Transverse colon (tissue), 4 donors: ENCODE measurements at regions not wholly inside any gene's neighbourhood (a gene's known extent, or its start where the extent isn't known, plus 50 kb on each side); places are given as distances from the start of the nearest gene placed in this dataset.

Source experiments
- DNase-seq: peaks from one replicate; pipeline ENCODE4 v3.0.0-alpha.2; 2019
- H3K27ac ChIP-seq, 4 donors: fragments of 200-600 bp; sonication (generic); 2 replicates each; pipeline ENCODE4 v1.5.1; 2016 to 2018; ENCODE audit warnings: inconsistent platforms in 4 of 4
- H3K27me3 ChIP-seq: fragments of 200-600 bp; sonication (generic); 2 replicates; pipeline ENCODE4 v1.5.1; 2017; ENCODE audit warnings: inconsistent platforms
- H3K36me3 ChIP-seq, 4 donors: fragments of 200-600 bp; sonication (generic); 2 replicates each; pipeline ENCODE4 v1.5.1; 2017 to 2019; ENCODE audit warnings: inconsistent platforms in 4 of 4
- H3K4me1 ChIP-seq, 4 donors: fragments of 200-600 bp; sonication (generic); 2 replicates each; pipeline ENCODE4 v1.5.1; 2017 to 2020; ENCODE audit warnings: inconsistent platforms in 4 of 4
- H3K4me3 ChIP-seq, 4 donors: fragments of 200-600 bp; sonication (generic); 1 replicate in 1 of 4; 2 replicates in 3 of 4; pipeline versions ENCODE4 v1.5.1 to v1.6.1; 2017 to 2019; ENCODE audit warnings: inconsistent platforms in 4 of 4
- H3K9me3 ChIP-seq, 2 donors: fragments of 200-600 bp; sonication (generic); 2 replicates each; pipeline ENCODE4 v1.5.1; 2017 to 2019; ENCODE audit warnings: inconsistent platforms in 2 of 2
- EP300 ChIP-seq: sonication (generic); formaldehyde crosslinking; IDR thresholded peaks from one replicate; pipeline ENCODE4 v1.6.1; 2017; ENCODE audit warnings: antibody characterized with exemption, low read depth
- POLR2A ChIP-seq: fragments of 450-650 bp; IDR thresholded peaks from one replicate; pipeline ENCODE4 v1.6.1; 2016; ENCODE audit warnings: antibody characterized with exemption, mild to moderate bottlenecking, moderate library complexity
- POLR2AphosphoS5 ChIP-seq, 3 donors: sonication (generic); formaldehyde crosslinking; IDR thresholded peaks; one replicate each; pipeline ENCODE4 v1.6.1; 2016; ENCODE audit warnings: antibody characterized with exemption in 3 of 3
- WGBS, 2 donors: methylation state at CpG; one replicate each; pipeline ENCODE4 v1.1.5; 2018; ENCODE audit warnings: low coverage in 1 of 2; 5-methylcytosine and 5-hydroxymethylcytosine counted together
- in situ Hi-C, 4 donors: fragments of 200-750 bp; cut with MboI; loops; one replicate each; pipeline versions ENCODE4 v1.15.0 to v1.15.1; 2017; ENCODE audit warnings: low sequenced_read_pairs in 3 of 4, low pct_ligation_motif_present in 1 of 4, low pct_unique_long_range_greater_than_20kb in 1 of 4
- intact Hi-C: fragments of 100-400 bp; cut with DNase I; formaldehyde crosslinking; loops from one replicate; pipeline ENCODE4 v1.15.1; 2023; ENCODE audit warnings: low total_unique reads
- TF ChIP-seq, protein P1 (sequence below), 5 experiments: fragments of 200-600 bp in 3 of 5; fragments of 450-650 bp in 2 of 5; sonication (generic) in 3 of 5; IDR thresholded peaks; 1 replicate in 2 of 5; 2 replicates in 3 of 5; pipeline ENCODE4 v1.5.1; 2016 to 2017; ENCODE audit warnings: antibody characterized with exemption in 5 of 5, inconsistent platforms in 3 of 5, mild to moderate bottlenecking in 2 of 5, moderate library complexity in 1 of 5

DNA sequence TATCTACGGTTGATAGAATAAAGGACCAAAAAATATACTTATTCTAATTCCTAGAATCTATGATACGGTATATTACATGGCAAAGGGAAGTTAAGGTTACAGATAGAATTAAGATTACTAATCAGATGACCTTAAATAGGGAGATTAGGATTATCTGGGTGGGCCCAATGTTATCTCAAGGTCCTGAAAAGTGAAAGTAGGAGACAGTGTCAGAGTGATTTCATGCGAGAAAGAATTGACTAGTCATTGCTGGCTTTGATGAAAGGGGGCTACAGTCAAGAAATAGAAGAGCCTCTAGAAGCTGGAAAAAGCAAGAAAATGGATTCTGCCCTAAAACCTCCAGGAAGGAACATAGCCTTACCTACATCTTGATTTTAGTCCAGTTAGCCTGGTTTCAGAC is 176.9 kb upstream of the PPP1R2C start:
- Histone ChIP-seq H3K27me3 (no peaks in the 10 kb centered on the region), H3K9me3 (no peaks in the 10 kb centered on the region), H3K27ac (no peak overlapping the region), H3K36me3 (no peaks in the 10 kb centered on the region), H3K4me3 (no peak overlapping the region), H3K4me1 (no peaks in the 10 kb centered on the region)
- intact Hi-C loops (no loop called here), in situ Hi-C loops (no loop called here)
- no peak for DNase-seq
- TF ChIP-seq POLR2AphosphoS5 (IDR thresholded peaks at IDR 0.05): no peak
- no peak for TF ChIP-seq EP300
- TF ChIP-seq POLR2A: no peak
- TF ChIP-seq, protein P1, sequence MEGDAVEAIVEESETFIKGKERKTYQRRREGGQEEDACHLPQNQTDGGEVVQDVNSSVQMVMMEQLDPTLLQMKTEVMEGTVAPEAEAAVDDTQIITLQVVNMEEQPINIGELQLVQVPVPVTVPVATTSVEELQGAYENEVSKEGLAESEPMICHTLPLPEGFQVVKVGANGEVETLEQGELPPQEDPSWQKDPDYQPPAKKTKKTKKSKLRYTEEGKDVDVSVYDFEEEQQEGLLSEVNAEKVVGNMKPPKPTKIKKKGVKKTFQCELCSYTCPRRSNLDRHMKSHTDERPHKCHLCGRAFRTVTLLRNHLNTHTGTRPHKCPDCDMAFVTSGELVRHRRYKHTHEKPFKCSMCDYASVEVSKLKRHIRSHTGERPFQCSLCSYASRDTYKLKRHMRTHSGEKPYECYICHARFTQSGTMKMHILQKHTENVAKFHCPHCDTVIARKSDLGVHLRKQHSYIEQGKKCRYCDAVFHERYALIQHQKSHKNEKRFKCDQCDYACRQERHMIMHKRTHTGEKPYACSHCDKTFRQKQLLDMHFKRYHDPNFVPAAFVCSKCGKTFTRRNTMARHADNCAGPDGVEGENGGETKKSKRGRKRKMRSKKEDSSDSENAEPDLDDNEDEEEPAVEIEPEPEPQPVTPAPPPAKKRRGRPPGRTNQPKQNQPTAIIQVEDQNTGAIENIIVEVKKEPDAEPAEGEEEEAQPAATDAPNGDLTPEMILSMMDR (IDR thresholded peaks at IDR 0.05): no peak
- WGBS, 2 donors: 83 to 87% methylated on average over 1 to 3 of the region's 3 CpGs

DNA sequence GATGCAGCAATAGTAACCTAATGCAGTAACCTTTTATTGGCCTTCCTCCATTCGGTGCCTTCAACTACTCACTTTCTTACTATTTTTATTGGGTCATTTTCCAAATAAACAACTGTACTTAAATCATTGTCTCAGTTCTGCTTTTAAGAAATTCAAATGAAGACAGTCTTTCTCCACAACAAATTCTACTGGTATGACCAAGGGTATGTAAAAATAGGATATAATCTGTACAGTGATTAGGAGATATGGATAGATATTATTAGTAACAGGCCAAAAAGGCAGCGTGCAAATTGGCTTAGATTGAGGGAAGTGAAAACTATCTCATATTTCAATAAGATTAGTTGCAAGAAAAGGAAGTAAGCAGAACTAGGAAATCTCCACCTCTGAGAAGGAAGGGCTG is 177.4 kb upstream of the PPP1R2C start:
- Histone ChIP-seq H3K4me1 (no peaks in the 10 kb centered on the region), H3K27me3 (no peaks in the 10 kb centered on the region), H3K27ac (no peak overlapping the region), H3K4me3 (no peak overlapping the region), H3K36me3 (no peaks in the 10 kb centered on the region), H3K9me3 (no peaks in the 10 kb centered on the region)
- DNase-seq: no peak
- intact Hi-C loops (no loop called here), in situ Hi-C loops (no loop called here)
- TF ChIP-seq POLR2AphosphoS5 (IDR thresholded peaks at IDR 0.05) (no peak), EP300 (no peak), POLR2A (no peak)
- TF ChIP-seq, protein P1 (IDR thresholded peaks at IDR 0.05): no peak
- 56% methylated on average over 2 of the region's 2 CpGs; no CpG with 5 or more reads in 1 of the 2 donors for WGBS, 2 donors

DNA sequence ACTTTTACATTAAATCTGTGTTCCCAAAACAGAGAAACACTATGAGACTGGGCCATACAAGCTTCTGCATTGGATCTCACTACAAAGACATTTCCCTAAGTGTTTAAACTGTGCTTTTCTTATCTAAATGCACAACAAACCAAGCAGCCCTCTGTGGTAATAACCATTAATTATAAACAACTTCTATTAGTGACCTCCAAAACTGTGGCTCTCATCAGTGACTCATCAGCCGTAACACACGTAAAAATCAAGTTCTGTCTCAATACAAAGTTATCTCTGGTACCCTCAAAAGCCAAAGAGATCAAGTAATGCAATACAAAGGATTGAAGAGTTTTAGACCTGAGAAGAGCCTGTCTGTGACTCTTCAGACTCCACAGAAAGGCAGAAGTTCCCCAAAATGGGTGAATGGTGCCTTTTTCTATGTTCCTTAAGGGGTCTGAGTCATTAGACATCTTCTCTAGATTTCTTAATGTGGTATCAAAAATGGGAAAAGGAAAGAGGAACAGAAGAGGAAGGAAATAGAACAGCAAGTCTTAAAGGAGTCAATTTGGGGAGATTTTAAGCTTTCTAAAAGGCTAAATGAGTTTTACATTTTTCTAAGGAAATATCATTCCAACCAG is 189.8 kb upstream of the PPP1R2C start:
- Histone ChIP-seq H3K27me3 (no peaks in the 10 kb centered on the region), H3K36me3 (no peaks in the 10 kb centered on the region), H3K27ac (no peak overlapping the region), H3K4me1 (no peaks in the 10 kb centered on the region), H3K9me3 (no peaks in the 10 kb centered on the region), H3K4me3 (no peak overlapping the region)
- no peak for DNase-seq
- TF ChIP-seq POLR2AphosphoS5 (IDR thresholded peaks at IDR 0.05) (no peak), POLR2A (no peak), EP300 (no peak)
- TF ChIP-seq, protein P1 (IDR thresholded peaks at IDR 0.05): no peak
- in situ Hi-C loops (no loop called here), intact Hi-C loops (no loop called here)
- WGBS, 2 donors: 76% methylated on average over 2 of the region's 2 CpGs; no CpG with 5 or more reads in 1 of the 2 donors

DNA sequence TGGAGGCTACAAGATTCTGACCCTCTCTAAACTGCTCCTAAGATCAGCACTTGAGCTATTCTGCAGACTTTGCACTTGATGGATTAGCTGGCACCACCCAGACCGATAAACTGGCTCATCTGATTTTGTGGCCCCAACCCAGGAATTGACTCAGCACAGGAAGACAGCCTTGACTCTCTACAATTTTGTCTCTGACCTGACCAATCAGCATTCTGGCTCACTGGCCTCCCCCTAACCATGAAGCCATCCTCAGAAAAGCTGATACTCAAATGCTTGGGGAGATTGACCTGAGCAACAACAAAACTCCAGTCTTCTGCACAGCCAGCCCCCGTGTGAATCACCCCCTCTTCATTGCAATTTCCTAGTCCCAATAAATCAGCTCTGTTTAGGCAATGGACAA is 195.4 kb upstream of the PPP1R2C start:
- in situ Hi-C loops: no loop called here
- Histone ChIP-seq H3K27ac (no peak overlapping the region), H3K4me1 (peaks cover 0 to 6% (median 1%) of the 10 kb centered on the region in 4 donors), H3K27me3 (no peaks in the 10 kb centered on the region), H3K9me3 (no peaks in the 10 kb centered on the region), H3K36me3 (no peaks in the 10 kb centered on the region), H3K4me3 (no peak overlapping the region)
- TF ChIP-seq, protein P1 (IDR thresholded peaks at IDR 0.05): no peak
- no peak for TF ChIP-seq POLR2AphosphoS5 (IDR thresholded peaks at IDR 0.05)
- no peak for TF ChIP-seq POLR2A
- TF ChIP-seq EP300: no peak
- no peak for DNase-seq
- 71% methylated on average over 2 of the region's 2 CpGs; no CpG with 5 or more reads in 1 of the 2 donors for WGBS, 2 donors
- intact Hi-C loops: no loop called here
